Stimulated activated CD4-positive, alpha-beta T cell treated with anti-CD3 and anti-CD28 coated beads, Interleukin-15, amount 100 ng/mL, for 48 hours (primary cell): ENCODE measurements at regions not wholly inside any gene's neighbourhood (a gene's known extent, or its start where the extent isn't known, plus 50 kb on each side); places are given as distances from the start of the nearest gene placed in this dataset.

Experiments
- DNase-seq, 2 donors: peaks; one replicate each; pipeline ENCODE4 v3.0.0-alpha.2; 2020; ENCODE audit warnings: low read depth in 2 of 2

DNA sequence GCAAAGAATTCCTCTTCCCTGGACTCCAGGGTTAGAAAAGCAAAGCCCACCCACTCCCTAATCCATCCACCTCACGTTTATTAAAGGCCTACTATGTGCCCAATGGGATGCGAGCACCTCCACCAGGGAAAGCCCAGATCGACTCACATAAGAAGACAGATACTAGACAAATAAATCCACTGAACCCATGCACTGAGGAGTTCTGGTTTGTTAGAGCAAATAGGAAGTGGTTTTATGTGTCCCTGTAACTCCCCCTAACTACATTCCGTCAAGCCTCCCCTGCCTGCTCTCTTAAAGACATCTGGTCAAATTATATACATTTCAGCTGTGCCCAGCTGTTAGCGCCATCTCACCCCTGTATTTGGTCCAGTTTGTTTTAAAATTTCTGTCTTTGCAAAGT lies 218.5 kb upstream of the RPL38 start:
- DNase-seq, result no peak

DNA sequence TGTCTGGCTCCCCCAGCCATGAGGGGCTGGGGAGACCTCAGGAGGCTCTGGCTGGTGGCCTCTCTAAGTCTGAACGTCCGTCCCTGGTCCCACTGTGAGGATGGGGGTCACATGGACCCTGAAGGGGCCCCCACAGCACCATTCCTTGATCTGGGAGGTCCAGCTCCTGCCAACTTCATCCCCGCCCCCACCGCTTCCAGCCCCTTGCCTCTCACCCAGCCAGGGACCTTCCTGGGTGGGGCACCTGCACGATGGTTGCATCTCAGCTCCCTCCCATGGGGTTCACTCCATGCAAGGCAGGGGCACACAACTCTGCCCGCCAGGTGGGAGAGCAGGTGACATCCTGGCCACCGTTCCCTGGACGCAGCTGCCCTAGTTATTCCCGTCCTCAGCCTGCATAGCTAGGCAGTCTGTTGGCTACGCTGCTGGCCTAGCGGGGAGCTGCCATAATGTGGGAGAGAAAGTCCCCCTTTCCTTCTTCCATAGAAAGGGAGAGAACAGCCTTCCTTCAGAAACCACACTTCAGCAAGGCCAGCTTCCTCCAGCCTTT lies 217.9 kb upstream of the RPL38 start:
- DNase-seq, result no peak

DNA sequence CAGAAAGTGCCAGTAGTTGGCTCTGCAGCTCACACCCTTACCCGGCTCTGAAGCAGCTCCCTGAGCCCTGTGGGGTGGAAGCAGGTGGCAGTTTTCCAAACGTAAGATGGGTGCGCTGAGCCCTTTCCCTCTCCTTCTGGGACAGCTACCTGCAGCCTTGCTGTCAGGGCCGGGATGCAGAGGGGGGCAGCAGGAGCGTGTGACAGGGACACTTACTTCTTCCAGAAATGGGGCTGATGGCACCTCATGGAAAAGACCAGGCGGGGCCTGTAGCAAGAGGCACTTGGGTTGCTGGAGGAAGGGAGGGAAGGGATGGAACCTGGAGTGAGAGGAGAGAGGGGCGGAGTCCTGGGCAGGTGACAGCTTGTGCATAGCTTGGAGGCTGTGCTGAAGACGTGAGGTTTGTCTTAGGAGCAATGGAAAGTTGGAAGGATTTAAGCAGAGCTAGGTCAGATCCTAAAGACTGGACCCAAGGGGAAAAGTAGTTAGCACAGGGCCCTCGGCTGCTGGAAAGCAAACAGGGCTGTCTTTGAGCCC lies 216.8 kb upstream of the RPL38 start:
- no peak for DNase-seq

DNA sequence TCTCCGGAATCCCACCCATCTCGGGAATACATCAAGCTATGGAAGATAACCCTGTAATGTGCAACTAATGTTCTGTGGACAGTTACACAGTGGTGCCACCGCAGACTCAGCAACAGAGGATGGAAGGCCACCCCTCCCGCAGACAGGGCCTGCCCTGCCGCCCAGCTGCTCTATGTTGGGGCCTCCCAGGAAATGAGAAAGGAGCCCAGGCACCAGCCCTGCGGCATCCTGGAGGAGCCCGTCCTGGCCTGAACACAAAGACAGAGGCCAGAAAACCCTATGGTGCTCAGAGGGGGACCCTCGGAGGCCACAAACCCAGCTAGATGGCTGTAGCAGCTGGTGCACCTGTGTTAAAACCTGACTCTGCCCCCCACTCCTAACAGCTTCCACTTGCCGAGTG lies 216.1 kb upstream of the RPL38 start:
- DNase-seq, result no peak

DNA sequence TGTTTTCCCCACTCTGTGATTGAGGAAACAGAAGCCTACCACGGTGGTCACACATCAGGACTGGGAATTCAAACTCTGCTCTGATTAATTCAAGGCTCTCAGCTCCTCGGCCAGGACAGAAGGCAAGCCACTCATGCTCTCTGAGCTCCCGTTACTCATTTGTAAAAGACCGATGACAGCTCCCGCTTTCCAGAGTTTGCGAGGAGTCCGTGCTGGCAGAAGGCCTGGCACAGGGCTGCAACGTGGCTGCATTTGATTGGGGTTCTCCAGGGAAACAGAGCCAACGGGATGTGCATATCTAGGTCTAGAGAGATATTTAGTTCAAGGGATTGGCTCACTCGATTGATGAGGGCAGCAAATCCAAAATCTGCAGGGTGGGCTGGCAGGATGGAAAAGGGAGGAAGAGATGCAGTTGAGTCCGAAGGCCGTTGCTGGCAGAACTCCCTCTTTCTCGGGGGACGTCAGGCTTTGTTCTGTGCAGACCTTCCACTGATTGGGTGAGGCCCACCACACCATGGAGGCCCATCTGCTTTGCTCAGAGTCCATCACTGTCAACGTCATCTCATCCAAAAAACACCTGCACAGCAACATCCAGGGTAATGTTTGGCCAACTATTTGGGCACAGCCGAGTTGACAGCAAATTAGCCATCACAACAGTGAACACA lies 215.5 kb upstream of the RPL38 start:
- DNase-seq, result no peak

DNA sequence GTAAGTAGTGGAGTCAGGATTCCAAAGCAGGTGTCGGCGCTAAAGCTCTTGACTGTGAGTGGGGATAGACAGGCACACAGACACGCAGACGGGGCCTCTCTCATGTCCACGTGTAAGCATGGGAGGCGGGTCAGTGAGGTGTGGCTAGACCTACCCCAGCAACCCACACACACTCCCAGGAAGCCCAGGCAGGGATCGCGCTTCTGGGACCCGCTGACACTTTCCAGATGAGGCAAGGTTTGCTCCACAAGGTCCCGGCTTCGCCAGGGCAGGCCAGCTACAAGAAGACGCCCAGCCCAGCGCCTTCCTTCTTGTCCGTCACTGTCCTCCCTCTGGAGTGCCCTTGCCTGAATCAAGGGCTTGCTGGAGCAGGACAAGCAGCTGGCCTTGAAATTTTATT lies 213.8 kb upstream of the RPL38 start:
- no peak for DNase-seq

DNA sequence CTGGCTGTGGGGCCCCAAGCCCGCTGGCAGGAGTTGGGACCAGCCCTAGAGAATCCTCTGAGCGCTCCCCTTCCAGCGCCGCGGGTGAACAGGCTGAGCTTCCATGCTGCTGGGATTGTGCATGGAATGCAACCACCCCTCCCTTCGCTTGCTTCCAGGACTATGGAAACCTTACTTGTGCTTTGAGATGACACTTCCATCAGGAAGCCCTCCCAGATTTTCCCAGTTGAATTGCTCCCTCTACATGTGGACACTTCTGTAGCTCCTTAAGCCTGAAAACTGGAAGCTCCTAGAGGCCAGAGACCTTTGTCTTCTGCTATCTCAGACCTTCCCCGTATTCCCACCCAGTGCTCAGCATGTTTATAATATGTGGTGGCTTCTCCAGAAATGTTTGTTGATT lies 213.2 kb upstream of the RPL38 start:
- no peak for DNase-seq

DNA sequence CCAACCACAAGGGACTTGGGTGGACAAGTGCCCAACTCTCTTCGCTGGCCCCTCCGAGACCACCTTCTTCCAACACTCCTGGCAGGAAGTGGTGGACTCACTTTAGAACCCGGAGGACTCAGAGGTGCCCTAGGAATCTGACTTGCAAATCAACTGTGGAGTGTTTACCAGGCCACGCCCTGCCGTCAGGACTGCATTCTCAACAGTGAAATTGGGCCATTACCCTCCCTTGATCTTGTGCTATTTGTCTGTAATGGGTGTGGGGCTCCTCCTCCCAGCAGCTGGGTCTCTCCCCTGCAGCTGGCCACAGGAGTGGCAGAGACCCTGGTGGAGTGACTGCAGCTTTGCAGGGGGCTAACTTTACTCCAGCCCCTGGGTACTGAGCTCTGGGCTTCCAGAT lies 212.2 kb upstream of the RPL38 start:
- no peak for DNase-seq

DNA sequence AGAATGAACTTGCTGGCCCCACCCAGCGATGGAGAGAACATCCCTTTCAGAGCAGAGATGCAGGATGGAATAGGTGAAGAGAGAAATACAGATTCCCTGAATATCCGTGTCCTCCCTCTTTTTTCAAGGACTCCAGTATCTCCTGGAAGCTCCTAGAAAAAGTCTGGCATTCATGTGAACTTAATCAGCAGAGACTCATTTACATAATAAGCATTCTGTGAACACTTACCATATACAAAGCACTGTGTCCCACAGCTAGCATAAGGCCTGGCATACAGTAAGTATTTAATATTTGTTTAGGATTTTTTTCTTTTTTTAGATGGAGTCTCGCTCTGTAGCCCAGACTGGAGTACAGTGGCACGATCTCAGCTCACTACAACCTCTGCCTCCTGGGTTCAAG lies 208.5 kb upstream of the RPL38 start:
- no peak for DNase-seq

DNA sequence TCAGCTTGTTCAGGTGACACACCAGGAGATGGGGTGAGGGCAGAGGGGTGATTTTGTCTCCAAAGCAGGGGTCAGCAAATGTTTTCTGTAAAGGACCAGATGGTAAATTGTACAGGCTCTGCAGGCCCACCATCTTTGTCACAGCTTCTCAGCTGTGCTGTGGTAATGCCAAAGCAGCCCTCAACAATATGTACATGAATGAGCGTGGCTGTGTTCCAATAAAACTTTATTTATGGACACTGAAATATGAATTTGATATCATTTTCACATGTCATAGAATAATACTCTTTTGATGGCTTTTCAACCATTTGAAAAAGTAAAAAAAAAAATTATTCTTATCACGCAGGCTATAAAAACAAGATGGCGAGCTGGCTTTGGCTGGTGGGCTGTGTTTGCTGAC lies 206.4 kb upstream of the RPL38 start:
- DNase-seq, result no peak

DNA sequence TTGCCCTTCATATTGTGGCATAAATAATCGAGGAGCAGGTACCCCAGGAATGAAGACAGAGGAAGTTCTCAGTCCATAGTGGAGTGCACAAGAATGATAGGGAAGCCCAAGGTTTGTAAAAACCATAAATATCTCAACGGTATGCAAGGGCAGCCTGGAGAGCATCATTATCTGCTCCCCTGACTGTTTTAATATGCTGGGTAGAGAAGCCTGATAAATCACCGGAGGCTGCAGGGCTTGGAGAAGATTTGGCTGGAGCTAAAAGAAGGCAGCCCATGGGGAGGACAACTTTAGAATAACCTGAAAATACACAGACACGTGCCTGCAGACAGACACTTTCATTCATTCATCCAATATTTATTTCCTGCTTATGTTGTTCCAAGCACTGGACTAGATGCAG lies 205.2 kb upstream of the RPL38 start:
- no peak for DNase-seq

DNA sequence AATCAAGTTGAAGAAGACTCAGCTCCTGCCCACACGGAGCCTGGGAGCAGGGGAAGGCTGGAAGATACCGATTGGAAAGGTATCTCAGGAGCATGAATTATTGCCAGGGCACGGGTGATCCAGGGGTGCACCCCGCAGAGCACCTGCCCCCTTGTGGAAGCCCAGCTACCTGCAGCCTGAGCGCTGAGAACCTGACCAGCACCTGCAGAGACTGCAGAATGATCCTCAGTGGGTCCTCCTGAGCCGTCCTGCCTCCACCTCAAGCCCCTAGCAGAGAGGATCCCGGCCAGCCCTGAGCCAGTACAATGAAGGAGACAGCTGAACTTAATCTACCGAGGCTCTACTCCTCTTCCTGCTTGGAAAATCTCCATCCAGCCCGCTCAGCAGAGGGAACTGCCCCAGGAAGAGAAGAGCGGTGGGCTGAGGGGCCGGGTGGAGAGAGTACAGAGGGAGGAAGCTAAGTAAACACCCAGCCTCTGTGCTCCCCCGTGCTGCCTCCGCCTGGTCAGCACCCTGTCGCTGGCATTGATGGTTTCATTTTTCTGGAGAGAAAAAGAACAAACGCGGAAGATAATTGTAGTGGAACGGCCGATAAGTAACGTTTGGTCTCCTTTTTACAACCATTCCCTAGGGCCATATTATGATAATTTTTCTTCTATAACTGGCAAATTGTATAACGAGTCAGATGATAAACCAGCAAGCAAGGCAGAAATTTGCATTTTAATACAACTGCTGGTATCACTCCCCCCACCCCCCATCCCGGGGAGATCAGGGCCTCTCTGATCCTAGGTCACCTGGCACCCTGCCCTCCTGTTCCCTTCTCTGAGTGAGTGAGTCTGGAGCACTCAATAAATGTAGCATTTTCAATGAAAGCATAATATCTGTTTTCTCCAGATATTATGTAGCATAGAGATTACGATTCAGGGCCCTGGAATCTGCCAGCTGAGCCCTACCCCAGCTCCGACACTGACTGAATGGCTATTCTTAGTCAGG lies 204.5 kb upstream of the RPL38 start:
- DNase-seq, result peak; percentile 30 to 59

DNA sequence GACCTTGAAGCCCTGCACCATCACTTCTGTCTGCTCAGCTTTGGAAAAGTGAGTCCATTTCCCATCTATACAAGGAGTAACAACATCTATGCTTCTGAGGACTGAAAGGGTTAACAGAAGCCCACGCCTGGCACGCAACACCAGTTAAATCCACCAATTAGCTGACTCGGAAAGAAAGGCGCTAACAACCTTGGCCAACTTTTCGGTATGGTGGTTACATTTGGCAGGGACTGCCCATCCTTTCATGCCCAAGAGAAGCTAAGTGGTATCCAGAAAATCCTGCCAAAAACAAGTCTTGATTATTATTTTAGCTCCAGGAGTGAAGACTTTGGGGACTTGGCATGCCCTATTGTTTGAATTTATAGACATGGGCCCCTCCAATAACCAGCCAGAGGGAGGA lies 202.3 kb upstream of the RPL38 start:
- DNase-seq, result no peak

DNA sequence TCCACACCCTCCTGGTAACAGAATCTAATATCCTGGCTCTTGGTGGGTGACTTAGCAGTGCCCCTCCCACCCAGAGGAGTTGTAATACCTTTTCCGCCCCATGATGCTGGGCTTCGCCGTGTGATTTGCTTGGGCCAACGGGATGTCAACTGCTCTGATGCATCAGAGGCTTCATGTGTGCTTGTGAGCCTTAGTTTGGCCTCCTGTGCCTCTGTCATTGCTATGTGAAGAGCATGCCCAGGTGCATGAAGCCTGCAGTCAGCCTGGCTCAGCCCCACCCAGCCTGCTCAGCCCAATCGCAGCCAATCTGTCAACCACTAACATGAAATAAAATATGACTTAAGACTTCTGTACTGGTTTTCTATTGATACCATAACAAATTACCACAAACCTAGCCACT lies 201.2 kb upstream of the RPL38 start:
- no peak for DNase-seq

DNA sequence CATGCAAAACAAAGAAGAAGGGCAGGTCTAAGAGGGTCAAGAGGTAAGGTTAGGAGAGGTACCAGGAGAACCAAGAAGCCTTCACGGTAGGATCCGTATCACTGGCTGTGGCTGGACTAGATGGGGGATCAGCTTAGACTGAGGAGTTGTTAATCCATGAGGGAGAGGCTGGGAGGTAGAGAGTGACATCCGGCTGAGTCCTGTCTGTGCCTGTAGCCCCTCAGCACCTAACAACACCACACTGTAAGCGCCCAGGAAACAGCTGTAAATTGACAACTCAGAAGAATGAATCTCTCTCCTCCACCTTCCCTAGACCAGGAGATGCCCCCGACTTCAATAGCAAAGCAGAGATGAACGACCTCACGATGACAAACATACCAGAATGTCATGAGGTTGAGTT lies 199.4 kb upstream of the RPL38 start:
- DNase-seq, result no peak

DNA sequence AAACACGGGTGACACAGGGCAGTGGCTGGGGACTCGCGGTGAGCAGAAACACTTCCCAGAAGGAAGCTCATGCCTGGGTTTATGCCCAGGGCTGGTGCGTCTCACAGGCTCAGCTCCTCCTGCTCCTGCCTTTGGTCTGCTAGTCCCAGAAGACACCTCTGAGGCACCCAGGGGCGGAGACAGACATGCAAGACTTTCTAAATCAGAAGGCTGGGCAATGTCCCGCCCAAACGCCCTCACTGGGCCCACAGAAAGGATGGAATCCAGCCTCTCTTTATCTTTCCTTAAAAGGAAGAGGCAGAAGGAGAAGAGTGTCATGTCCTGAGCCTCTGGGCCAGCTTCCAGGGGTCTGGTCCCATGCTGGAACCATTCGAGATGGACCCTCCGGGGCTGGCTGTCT lies 197.7 kb upstream of the RPL38 start:
- DNase-seq, result no peak

DNA sequence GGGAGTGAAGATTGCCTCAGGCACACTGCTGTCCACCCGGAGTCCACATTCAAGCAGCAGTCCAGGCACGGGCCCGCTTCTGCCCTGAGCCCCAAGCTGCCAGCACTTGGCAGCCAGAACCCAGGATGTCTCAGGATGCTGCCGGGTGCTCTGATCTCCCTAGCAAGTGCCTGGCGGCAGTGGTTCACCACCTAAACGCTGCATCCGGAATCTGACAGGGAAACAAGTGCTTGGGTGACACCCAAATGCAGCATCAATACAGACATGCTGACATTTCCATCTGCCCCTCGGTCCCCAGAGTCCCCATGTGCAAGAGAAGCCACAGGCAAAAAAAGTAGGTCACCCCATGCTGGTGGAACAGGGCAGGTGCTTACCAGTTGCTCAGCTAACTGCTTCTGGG lies 197.1 kb upstream of the RPL38 start:
- DNase-seq, result no peak

DNA sequence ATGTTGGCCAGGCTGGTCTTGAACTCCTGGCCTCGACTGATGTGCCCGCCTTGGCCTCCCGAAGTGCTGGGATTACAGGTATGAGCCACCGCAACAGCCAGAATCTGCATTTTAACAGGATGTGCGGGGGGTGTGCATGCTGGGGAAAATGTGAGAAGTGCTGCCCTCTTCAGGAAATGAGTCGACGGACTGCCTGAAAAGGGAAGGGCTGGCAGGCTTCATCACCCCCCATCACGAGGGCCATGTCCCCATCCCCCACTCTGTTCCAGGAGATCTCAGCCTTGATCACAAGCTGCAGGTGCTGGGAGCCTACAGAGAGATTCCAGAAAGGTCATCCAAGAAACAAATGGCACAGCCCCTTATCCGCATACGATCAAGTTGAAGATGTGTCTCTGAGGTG lies 195.3 kb upstream of the RPL38 start:
- DNase-seq, result peak; percentile 20 to 21

DNA sequence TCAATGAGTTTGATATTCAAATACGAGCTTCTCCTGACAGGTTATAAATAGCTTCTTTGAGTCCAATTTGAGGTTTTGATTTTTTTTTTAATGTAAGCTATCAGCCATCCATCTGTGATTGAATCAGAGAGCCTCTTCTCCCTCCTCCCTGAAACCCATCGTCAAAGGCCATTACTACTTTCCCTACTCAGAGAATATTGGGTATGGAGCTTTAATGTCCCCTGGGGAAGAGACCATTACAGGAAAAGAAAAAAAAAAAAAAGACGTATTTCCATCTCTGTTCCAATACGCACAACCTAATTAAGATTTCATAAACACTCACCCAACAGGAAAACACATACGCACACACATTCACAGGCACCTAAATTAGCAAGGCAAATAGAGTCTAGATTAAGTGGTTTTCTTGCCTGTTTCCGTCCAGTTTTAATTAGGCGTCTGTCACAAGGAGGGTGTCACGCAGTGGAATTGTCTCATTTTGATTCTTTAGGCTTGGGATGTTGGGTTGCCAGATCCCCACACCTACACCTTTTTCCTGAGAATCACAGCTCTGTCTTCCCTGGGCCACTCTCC lies 194.3 kb upstream of the RPL38 start:
- DNase-seq, result no peak

DNA sequence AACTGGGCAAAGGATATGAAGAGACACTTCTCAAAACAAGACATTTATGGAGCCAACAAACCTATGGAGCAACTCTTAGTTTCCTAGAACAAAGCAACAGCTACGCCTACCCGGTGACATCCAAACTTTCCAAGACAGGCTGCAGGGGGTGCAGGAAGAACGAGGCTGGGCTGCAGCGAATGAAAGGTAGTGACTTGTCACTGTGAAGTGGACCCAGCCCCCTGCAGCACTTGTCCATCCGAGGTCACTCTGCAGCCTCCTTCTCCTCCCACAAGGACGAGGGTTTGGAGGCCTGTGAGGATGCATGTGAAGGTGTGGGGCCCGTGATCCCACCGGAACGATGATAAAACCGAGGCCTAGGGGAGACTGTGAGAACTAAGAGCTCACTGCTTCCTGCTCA lies 192.6 kb upstream of the RPL38 start:
- DNase-seq, result no peak

DNA sequence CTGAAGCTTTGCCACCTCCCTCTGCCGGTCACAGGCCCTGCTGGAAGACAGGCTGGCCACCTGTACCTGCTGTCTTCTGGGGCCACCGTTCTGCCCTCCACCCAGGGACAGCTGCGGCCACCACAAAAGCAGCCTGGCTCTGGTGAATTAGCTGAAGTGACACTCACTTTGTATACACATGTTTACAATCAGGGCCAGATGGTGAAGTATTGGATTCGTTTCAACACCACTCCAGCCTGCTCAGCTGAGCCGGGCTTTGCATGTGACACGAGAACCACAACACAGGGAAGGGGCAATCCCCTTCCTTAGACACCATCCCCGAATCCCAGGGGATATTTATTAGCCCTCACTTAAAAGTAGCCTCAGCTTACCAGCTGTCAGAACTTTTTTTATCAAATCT lies 191.5 kb upstream of the RPL38 start:
- DNase-seq, result no peak

DNA sequence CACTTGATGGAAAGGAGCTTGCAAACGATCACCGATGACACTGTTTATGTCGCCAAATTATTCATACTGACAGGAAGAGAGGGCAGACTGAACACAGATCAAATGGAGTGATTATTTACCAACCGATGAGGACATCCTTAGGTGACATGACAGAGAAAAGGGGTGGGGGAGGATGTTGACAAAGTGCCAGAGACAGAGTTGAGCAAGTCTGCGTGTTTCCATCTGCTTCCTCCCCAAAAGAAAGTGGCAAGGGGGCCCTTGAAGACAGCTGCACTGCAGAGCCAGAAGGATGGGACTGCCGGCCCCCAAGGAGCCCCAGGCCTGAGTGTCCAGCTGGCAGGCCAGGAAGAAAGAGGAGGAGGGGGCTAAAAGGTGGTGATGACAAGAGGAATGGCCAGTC lies 191.0 kb upstream of the RPL38 start:
- DNase-seq, result peak; percentile 21 to 32
